ENCODE measurements at regions not wholly inside any gene's neighbourhood (a gene's known extent, or its start where the extent isn't known, plus 50 kb on each side); places are given as distances from the start of the nearest gene placed in this dataset.

DNA sequence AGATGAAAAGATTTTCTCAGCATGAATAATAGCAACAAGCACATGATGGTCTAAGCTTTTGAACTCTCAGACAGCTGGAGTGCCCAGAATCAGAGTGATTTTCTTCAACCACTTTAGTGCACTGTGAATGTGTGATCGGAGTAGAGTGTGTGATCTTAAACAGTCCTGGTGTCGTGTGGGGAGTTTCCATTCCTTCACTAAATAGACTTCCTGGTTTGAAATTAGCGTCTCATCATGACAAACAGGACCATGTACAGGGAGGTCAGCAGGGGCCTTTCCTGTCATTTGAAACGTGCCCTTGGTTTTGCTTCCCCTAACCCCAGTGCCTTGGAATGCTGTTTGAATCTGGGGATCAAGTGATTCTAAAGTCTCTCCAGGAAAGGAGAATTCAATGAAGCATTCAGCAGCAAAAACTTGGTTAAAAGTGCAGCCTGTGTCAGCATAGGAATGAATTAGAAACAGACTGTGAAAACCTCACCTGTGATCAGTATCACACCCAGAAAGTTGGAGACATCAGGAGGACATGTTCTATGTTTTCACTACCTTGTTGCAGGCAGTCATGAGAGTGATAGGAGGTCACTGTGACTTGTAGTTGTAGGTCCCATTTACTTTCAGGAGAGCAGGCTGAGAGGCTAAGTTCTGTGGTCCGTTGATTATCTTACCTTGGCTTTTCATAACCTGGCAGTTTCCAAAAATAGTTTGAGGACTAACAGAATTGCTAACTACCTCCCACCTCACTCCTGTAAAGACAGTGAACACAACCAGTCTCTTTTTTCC, 400.3 kb downstream of the MTX2 start:
- H3K4me3 ChIP-seq (ENCODE audit: low read depth, low read length) = no peak overlapping the region
- ChIA-PET CTCF (interaction anchor here (1.1 to 13.2 kb wide), 3 partner anchors 9 to 543 kb away, joined by 3 to 177 read pairs (median 8); no protein-coding TSS in a partner anchor), POLR2A (no interaction called here)
- TF ChIP-seq, protein P1, sequence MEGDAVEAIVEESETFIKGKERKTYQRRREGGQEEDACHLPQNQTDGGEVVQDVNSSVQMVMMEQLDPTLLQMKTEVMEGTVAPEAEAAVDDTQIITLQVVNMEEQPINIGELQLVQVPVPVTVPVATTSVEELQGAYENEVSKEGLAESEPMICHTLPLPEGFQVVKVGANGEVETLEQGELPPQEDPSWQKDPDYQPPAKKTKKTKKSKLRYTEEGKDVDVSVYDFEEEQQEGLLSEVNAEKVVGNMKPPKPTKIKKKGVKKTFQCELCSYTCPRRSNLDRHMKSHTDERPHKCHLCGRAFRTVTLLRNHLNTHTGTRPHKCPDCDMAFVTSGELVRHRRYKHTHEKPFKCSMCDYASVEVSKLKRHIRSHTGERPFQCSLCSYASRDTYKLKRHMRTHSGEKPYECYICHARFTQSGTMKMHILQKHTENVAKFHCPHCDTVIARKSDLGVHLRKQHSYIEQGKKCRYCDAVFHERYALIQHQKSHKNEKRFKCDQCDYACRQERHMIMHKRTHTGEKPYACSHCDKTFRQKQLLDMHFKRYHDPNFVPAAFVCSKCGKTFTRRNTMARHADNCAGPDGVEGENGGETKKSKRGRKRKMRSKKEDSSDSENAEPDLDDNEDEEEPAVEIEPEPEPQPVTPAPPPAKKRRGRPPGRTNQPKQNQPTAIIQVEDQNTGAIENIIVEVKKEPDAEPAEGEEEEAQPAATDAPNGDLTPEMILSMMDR (IDR thresholded peaks at IDR 0.05; ENCODE audit: insufficient read depth, low read length, missing control alignments) = no peak
- DNase-seq (ENCODE audit: low read depth, low spot score) = no peak

GRCh38 chr2:176675271-176675949, 406.2 kb downstream of the MTX2 start:
- TF ChIP-seq, protein P1 (IDR thresholded peaks at IDR 0.05; ENCODE audit: insufficient read depth, low read length, missing control alignments) = no peak
- CTCF ChIA-PET = interaction anchor here (0.7 to 4.7 kb wide), 4 partner anchors 11 to 548 kb away, joined by 3 to 38 read pairs (median 6); no protein-coding TSS in a partner anchor
- DNase-seq (ENCODE audit: low read depth, low spot score) = no peak
- POLR2A ChIA-PET = no interaction called here
- H3K4me3 ChIP-seq (ENCODE audit: low read depth, low read length) = no peak overlapping the region

- ChIA-PET CTCF (interaction anchor here (1.2 to 4.7 kb wide), 4 partner anchors 10 to 537 kb away, joined by 3 to 38 read pairs (median 4); no protein-coding TSS in a partner anchor), POLR2A (no interaction called here)
Observed at GRCh38 chr2:176677746-176678265, 408.6 kb downstream of the MTX2 start.

GRCh38 chr2:176678571-176678970, 409.3 kb downstream of the MTX2 start:
- no peak overlapping the region for H3K4me3 ChIP-seq (ENCODE audit: low read depth, low read length)
- ChIA-PET POLR2A (no interaction called here), CTCF (interaction anchor here (0.6 to 4.7 kb wide), 7 partner anchors 10 to 552 kb away, joined by 3 to 38 read pairs (median 3); no protein-coding TSS in a partner anchor)
- DNase-seq (ENCODE audit: low read depth, low spot score) = no peak
- TF ChIP-seq, protein P1 (IDR thresholded peaks at IDR 0.05; ENCODE audit: insufficient read depth, low read length, missing control alignments) = no peak

More at GRCh38 chr2:176677746-176678265, 408.6 kb downstream of the MTX2 start:
- no peak for DNase-seq (ENCODE audit: low read depth, low spot score)
- no peak overlapping the region for H3K4me3 ChIP-seq (ENCODE audit: low read depth, low read length)
- TF ChIP-seq, protein P1 (IDR thresholded peaks at IDR 0.05; ENCODE audit: insufficient read depth, low read length, missing control alignments) = no peak

GRCh38 chr2:176679061-176679669, 409.9 kb downstream of the MTX2 start:
- ChIA-PET CTCF (interaction anchor here (0.6 to 4.7 kb wide), 6 partner anchors 10 to 553 kb away, joined by 3 to 38 read pairs (median 3); no protein-coding TSS in a partner anchor), POLR2A (no interaction called here)
- TF ChIP-seq, protein P1 (IDR thresholded peaks at IDR 0.05; ENCODE audit: insufficient read depth, low read length, missing control alignments) = no peak
- H3K4me3 ChIP-seq (ENCODE audit: low read depth, low read length) = no peak overlapping the region
- DNase-seq (ENCODE audit: low read depth, low spot score) = no peak

All from AG04449 (cell line).